Sigmoid colon (tissue), 6 donors: ENCODE measurements at regions not wholly inside any gene's neighbourhood (a gene's known extent, or its start where the extent isn't known, plus 50 kb on each side); places are given as distances from the start of the nearest gene placed in this dataset.

Source experiments
- DNase-seq: peaks from one replicate; pipeline ENCODE4 v3.0.0-alpha.2; 2019
- H3K27ac ChIP-seq, 4 donors: fragments of 200-600 bp; sonication (generic); one replicate each; pipeline ENCODE4 v1.5.1; 2016 to 2019; ENCODE audit warnings: mild to moderate bottlenecking in 1 of 4
- H3K27me3 ChIP-seq, 3 donors: fragments of 200-600 bp; sonication (generic); one replicate each; pipeline ENCODE4 v1.5.1; 2019; ENCODE audit warnings: mild to moderate bottlenecking in 1 of 3
- H3K36me3 ChIP-seq, 4 donors: fragments of 200-600 bp; sonication (generic); one replicate each; pipeline ENCODE4 v1.5.1; 2016 to 2019
- H3K4me1 ChIP-seq, 4 donors: fragments of 200-600 bp; sonication (generic); one replicate each; pipeline ENCODE4 v1.5.1; 2017 to 2019
- H3K4me3 ChIP-seq, 4 donors: fragments of 200-600 bp; sonication (generic); one replicate each; pipeline ENCODE4 v1.5.1; 2017 to 2019; ENCODE audit warnings: mild to moderate bottlenecking in 2 of 4, moderate library complexity in 1 of 4
- H3K9me3 ChIP-seq, 4 donors: fragments of 200-600 bp in 3 of 4; sonication (generic) in 3 of 4; one replicate each; pipeline versions ENCODE4 v1.5.1 to v1.6.1; 2013 to 2019
- CTCF ChIP-seq, 4 experiments: fragments of 450-650 bp in 3 of 4; fragments of 200-600 bp in 1 of 4; IDR thresholded peaks; one replicate each; pipeline ENCODE4 v1.5.1; 2016 to 2019; ENCODE audit warnings: antibody characterized with exemption in 4 of 4, mild to moderate bottlenecking in 3 of 4, moderate library complexity in 2 of 4
- EP300 ChIP-seq, 4 donors: sonication (generic); formaldehyde crosslinking; IDR thresholded peaks; one replicate each; pipeline ENCODE4 v1.6.1; 2017; ENCODE audit warnings: antibody characterized with exemption in 4 of 4
- POLR2A ChIP-seq, 2 donors: fragments of 450-650 bp; IDR thresholded peaks; one replicate each; pipeline ENCODE4 v1.6.1; 2016; ENCODE audit warnings: antibody characterized with exemption in 2 of 2, mild to moderate bottlenecking in 2 of 2, moderate library complexity in 2 of 2
- POLR2AphosphoS5 ChIP-seq, 4 donors: sonication (generic); formaldehyde crosslinking; IDR thresholded peaks; one replicate each; pipeline ENCODE4 v1.6.1; 2017; ENCODE audit warnings: antibody characterized with exemption in 4 of 4
- WGBS, 2 donors: extraction: QIAGEN DNeasy Blood & Tissue Kit; methylation state at CpG; one replicate each; pipeline ENCODE4 v1.1.7; 2013; 5-methylcytosine and 5-hydroxymethylcytosine counted together
- intact Hi-C: fragments of 100-400 bp; cut with DNase I; formaldehyde crosslinking; loops from one replicate; pipeline ENCODE4 v1.15.1; 2023
- donor health status: healthy with polysubstance abuse.
- donor health status: healthy.

GRCh38 chr12:4135919-4136605 is 137.5 kb upstream of the CCND2 start:
- H3K9me3 ChIP-seq, result no peaks in the 10 kb centered on the region
- H3K27ac ChIP-seq, result no peak overlapping the region
- no peak overlapping the region for H3K4me3 ChIP-seq
- intact Hi-C loops, result no loop called here
- WGBS, 2 donors, result 46 to 76% methylated on average over 12 of the region's 12 CpGs
- DNase-seq, result no peak
- no peaks in the 10 kb centered on the region for H3K36me3 ChIP-seq
- H3K4me1 ChIP-seq, result no peaks in the 10 kb centered on the region
- TF ChIP-seq POLR2A (IDR thresholded peaks at IDR 0.05) (no peak), POLR2AphosphoS5 (IDR thresholded peaks at IDR 0.05) (no peak), EP300 (IDR thresholded peaks at IDR 0.05) (no peak), CTCF (IDR thresholded peaks at IDR 0.05) (no peak)
- H3K27me3 ChIP-seq, result no peaks in the 10 kb centered on the region

- peak; percentile 12 for DNase-seq
- H3K9me3 ChIP-seq, result no peaks in the 10 kb centered on the region
- WGBS, 2 donors, result 72 to 83% methylated on average over 12 of the region's 12 CpGs
- no peak overlapping the region for H3K27ac ChIP-seq
- TF ChIP-seq EP300 (IDR thresholded peaks at IDR 0.05), result no peak
- H3K36me3 ChIP-seq, result no peaks in the 10 kb centered on the region
- no peaks in the 10 kb centered on the region for H3K27me3 ChIP-seq
- intact Hi-C loops, result no loop called here
- no peak overlapping the region for H3K4me3 ChIP-seq
- H3K4me1 ChIP-seq, result no peaks in the 10 kb centered on the region
Measured at GRCh38 chr12:4134448-4135263, 138.9 kb upstream of the CCND2 start.

GRCh38 chr12:4133636-4134447 is 139.7 kb upstream of the CCND2 start:
- Histone ChIP-seq H3K4me3 (no peak overlapping the region), H3K27me3 (no peaks in the 10 kb centered on the region), H3K36me3 (no peaks in the 10 kb centered on the region), H3K9me3 (no peaks in the 10 kb centered on the region), H3K27ac (no peak overlapping the region), H3K4me1 (no peaks in the 10 kb centered on the region)
- peak; percentile 37 for DNase-seq
- TF ChIP-seq EP300 (IDR thresholded peaks at IDR 0.05), result no peak
- no peak for TF ChIP-seq POLR2AphosphoS5 (IDR thresholded peaks at IDR 0.05)
- no peak for TF ChIP-seq CTCF (IDR thresholded peaks at IDR 0.05)
- no peak for TF ChIP-seq POLR2A (IDR thresholded peaks at IDR 0.05)
- 68 to 84% methylated on average over 15 of the region's 15 CpGs for WGBS, 2 donors
- intact Hi-C loops, result no loop called here

- H3K27me3 ChIP-seq, result no peaks in the 10 kb centered on the region
- intact Hi-C loops, result no loop called here
- no peaks in the 10 kb centered on the region for H3K36me3 ChIP-seq
- H3K4me3 ChIP-seq, result no peak overlapping the region
- H3K9me3 ChIP-seq, result no peaks in the 10 kb centered on the region
- H3K27ac ChIP-seq, result no peak overlapping the region
- WGBS, 2 donors, result 94% methylated on average over 5 of the region's 5 CpGs
- DNase-seq, result no peak
- TF ChIP-seq POLR2AphosphoS5 (IDR thresholded peaks at IDR 0.05), result no peak
- H3K4me1 ChIP-seq, result no peaks in the 10 kb centered on the region
Measured at GRCh38 chr12:4133029-4133428, 140.5 kb upstream of the CCND2 start.

GRCh38 chr12:4121506-4122020 is 152.0 kb upstream of the CCND2 start:
- no peaks in the 10 kb centered on the region for H3K27me3 ChIP-seq
- no peaks in the 10 kb centered on the region for H3K9me3 ChIP-seq
- H3K36me3 ChIP-seq, result no peaks in the 10 kb centered on the region
- DNase-seq, result peak; percentile 10
- H3K4me3 ChIP-seq, result no peak overlapping the region
- 74 to 85% methylated on average over 6 of the region's 6 CpGs for WGBS, 2 donors
- intact Hi-C loops, result no loop called here
- no peak overlapping the region for H3K27ac ChIP-seq
- TF ChIP-seq EP300 (IDR thresholded peaks at IDR 0.05), result no peak
- peaks cover 0 to 15% (median 14%) of the 10 kb centered on the region in 4 donors for H3K4me1 ChIP-seq
